Prostate gland (tissue), 2 donors: ENCODE measurements at regions not wholly inside any gene's neighbourhood (a gene's known extent, or its start where the extent isn't known, plus 50 kb on each side); places are given as distances from the start of the nearest gene placed in this dataset.

Experiments
- CTCF ChIP-seq, 4 experiments: fragments of 200-600 bp in 2 of 4; fragments of 450-650 bp in 2 of 4; sonication (generic) in 2 of 4; IDR thresholded peaks; 1 replicate in 3 of 4; 2 replicates in 1 of 4; pipeline ENCODE4 v1.5.1; 2016 to 2019; ENCODE audit warnings: antibody characterized with exemption in 4 of 4, mild to moderate bottlenecking in 2 of 4, moderate library complexity in 2 of 4
- POLR2AphosphoS5 ChIP-seq: sonication (generic); formaldehyde crosslinking; IDR thresholded peaks from one replicate; pipeline ENCODE4 v1.6.1; 2017; ENCODE audit warnings: antibody characterized with exemption

GRCh38 chr2:18741895-18742732, 152.7 kb upstream of the NT5C1B start:
- TF ChIP-seq CTCF (IDR thresholded peaks at IDR 0.05) (no peak), POLR2AphosphoS5 (no peak)
